ENCODE measurements at regions not wholly inside any gene's neighbourhood (a gene's known extent, or its start where the extent isn't known, plus 50 kb on each side); places are given as distances from the start of the nearest gene placed in this dataset.

DNA sequence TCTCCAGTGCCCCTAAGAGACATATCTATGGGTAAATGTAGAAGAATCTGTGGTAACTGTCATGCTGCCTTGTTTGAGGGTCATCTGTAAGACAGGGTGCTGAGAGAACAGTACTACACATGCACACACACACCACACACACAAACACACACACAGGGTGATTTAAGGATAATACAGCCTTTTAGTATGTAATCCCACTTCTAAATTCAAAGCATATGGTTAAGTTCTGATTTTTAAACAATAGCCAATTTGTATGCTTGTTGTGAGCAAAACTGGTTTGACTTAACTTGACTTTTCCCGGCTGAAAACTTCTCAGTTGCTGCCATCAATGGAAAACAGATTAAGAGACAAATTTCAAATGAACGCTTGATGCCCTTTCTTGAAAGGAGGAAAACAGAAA lies 241.8 kb downstream of the ADGRG6 start:
- Histone ChIP-seq H3K9me3 (no peaks in the 10 kb centered on the region), H3K4me1 (ENCODE audit: control insufficient read depth in 1 of 2, insufficient read depth in 2 of 2, low read depth in 1 of 2, low read length in 1 of 2) (no peaks in the 10 kb centered on the region), H3K27ac (ENCODE audit: low read depth in 2 of 2, low read length in 1 of 2) (no peak overlapping the region), H2AFZ (ENCODE audit: low read depth) (no peak overlapping the region), H4K20me1 (ENCODE audit: insufficient read depth) (no peaks in the 10 kb centered on the region), H3K4me2 (no peak overlapping the region), H3K4me3 (ENCODE audit: low read depth in 2 of 2, low read length in 1 of 2) (no peak overlapping the region), H3K79me2 (ENCODE audit: insufficient read depth) (no peaks in the 10 kb centered on the region), H3K9me2 (no peaks in the 10 kb centered on the region), H3K36me3 (replicated peaks in 1 of 2; ENCODE audit: control insufficient read depth in 1 of 2, insufficient read depth in 2 of 2, low read length in 1 of 2) (no peaks in the 10 kb centered on the region), H3F3A (replicated peaks; ENCODE audit: insufficient read depth) (no peaks in the 10 kb centered on the region), H3K27me3 (ENCODE audit: insufficient read depth) (no peaks in the 10 kb centered on the region), H3K9ac (no peak overlapping the region)
- POLR2A ChIA-PET = no interaction called here
- WGBS (ENCODE audit: low lambda C conversion rate) = 72% methylated on average over 2 of the region's 2 CpGs
- CTCF ChIA-PET = no interaction called here
- TF ChIP-seq, protein P1, sequence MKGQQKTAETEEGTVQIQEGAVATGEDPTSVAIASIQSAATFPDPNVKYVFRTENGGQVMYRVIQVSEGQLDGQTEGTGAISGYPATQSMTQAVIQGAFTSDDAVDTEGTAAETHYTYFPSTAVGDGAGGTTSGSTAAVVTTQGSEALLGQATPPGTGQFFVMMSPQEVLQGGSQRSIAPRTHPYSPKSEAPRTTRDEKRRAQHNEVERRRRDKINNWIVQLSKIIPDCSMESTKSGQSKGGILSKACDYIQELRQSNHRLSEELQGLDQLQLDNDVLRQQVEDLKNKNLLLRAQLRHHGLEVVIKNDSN (IDR thresholded peaks at IDR 0.05; ENCODE audit: borderline replicate concordance, low read depth) = no peak
- TF ChIP-seq RCOR1 (IDR thresholded peaks at IDR 0.05; ENCODE audit: low read length) (no peak), SIN3A (IDR thresholded peaks at IDR 0.05; ENCODE audit: borderline replicate concordance, low read depth, low read length) (no peak), CHD2 (IDR thresholded peaks at IDR 0.05; ENCODE audit: low read length, partially characterized antibody) (no peak), MEF2A (IDR thresholded peaks at IDR 0.05; ENCODE audit: borderline replicate concordance, low read depth) (no peak), TCF12 (IDR thresholded peaks at IDR 0.05) (no peak), RFX5 (IDR thresholded peaks at IDR 0.05; ENCODE audit: low read length) (no peak), YY1 (IDR thresholded peaks at IDR 0.05; ENCODE audit: low read depth) (no peak), RXRA (IDR thresholded peaks at IDR 0.05; ENCODE audit: borderline replicate concordance, low read depth) (no peak)
- TF ChIP-seq, protein P2, sequence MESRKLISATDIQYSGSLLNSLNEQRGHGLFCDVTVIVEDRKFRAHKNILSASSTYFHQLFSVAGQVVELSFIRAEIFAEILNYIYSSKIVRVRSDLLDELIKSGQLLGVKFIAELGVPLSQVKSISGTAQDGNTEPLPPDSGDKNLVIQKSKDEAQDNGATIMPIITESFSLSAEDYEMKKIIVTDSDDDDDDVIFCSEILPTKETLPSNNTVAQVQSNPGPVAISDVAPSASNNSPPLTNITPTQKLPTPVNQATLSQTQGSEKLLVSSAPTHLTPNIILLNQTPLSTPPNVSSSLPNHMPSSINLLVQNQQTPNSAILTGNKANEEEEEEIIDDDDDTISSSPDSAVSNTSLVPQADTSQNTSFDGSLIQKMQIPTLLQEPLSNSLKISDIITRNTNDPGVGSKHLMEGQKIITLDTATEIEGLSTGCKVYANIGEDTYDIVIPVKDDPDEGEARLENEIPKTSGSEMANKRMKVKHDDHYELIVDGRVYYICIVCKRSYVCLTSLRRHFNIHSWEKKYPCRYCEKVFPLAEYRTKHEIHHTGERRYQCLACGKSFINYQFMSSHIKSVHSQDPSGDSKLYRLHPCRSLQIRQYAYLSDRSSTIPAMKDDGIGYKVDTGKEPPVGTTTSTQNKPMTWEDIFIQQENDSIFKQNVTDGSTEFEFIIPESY (IDR thresholded peaks at IDR 0.05; ENCODE audit: borderline replicate concordance, low read depth) = no peak
- no peak for DNase-seq

GRCh38 chr6:142544199-142544838 lies 242.5 kb downstream of the ADGRG6 start:
- ChIA-PET POLR2A (no interaction called here), CTCF (interaction anchor here (2.1 kb wide), 1 partner anchor 70 kb away, joined by 5 read pairs; no protein-coding TSS in a partner anchor)
- H3K4me1 ChIP-seq (ENCODE audit: control insufficient read depth in 1 of 2, insufficient read depth in 2 of 2, low read depth in 1 of 2, low read length in 1 of 2) = no peaks in the 10 kb centered on the region
- no peaks in the 10 kb centered on the region for H4K20me1 ChIP-seq (ENCODE audit: insufficient read depth)
- no peak for DNase-seq
- no peak overlapping the region for H3K9ac ChIP-seq
- no peaks in the 10 kb centered on the region for H3F3A ChIP-seq (replicated peaks; ENCODE audit: insufficient read depth)
- no peak overlapping the region for H3K4me2 ChIP-seq
- no peak overlapping the region for H3K4me3 ChIP-seq (ENCODE audit: low read depth in 2 of 2, low read length in 1 of 2)
- H3K9me3 ChIP-seq = no peaks in the 10 kb centered on the region
- no peaks in the 10 kb centered on the region for H3K9me2 ChIP-seq
- no peaks in the 10 kb centered on the region for H3K79me2 ChIP-seq (ENCODE audit: insufficient read depth)
- H2AFZ ChIP-seq (ENCODE audit: low read depth) = no peak overlapping the region
- no peak overlapping the region for H3K27ac ChIP-seq (ENCODE audit: low read depth in 2 of 2, low read length in 1 of 2)
- no peaks in the 10 kb centered on the region for H3K27me3 ChIP-seq (ENCODE audit: insufficient read depth)
- H3K36me3 ChIP-seq (replicated peaks in 1 of 2; ENCODE audit: control insufficient read depth in 1 of 2, insufficient read depth in 2 of 2, low read length in 1 of 2) = no peaks in the 10 kb centered on the region
- TF ChIP-seq SMC3 (IDR thresholded peaks at IDR 0.05; ENCODE audit: low read depth, low read length) = no peak
- TF ChIP-seq RAD21 (IDR thresholded peaks at IDR 0.05; ENCODE audit: low read length) = no peak
- TF ChIP-seq, protein P2 (IDR thresholded peaks at IDR 0.05; ENCODE audit: borderline replicate concordance, low read depth) = no peak
- TF ChIP-seq FOSL2 (IDR thresholded peaks at IDR 0.05; ENCODE audit: borderline replicate concordance, low read depth) = no peak
- TF ChIP-seq SIN3A (IDR thresholded peaks at IDR 0.05; ENCODE audit: borderline replicate concordance, low read depth, low read length) = no peak
- no peak for TF ChIP-seq GABPA (IDR thresholded peaks at IDR 0.05; ENCODE audit: low read depth)
- TF ChIP-seq RXRA (IDR thresholded peaks at IDR 0.05; ENCODE audit: borderline replicate concordance, low read depth) = no peak
- TF ChIP-seq FOXM1 (IDR thresholded peaks at IDR 0.05; ENCODE audit: low read depth) = no peak
- TF ChIP-seq RCOR1 (IDR thresholded peaks at IDR 0.05; ENCODE audit: low read length) = no peak
- TF ChIP-seq NFIC (IDR thresholded peaks at IDR 0.05; ENCODE audit: borderline replicate concordance) = no peak
- no peak for TF ChIP-seq JUND (IDR thresholded peaks at IDR 0.05)
- no peak for TF ChIP-seq MAX (IDR thresholded peaks at IDR 0.05; ENCODE audit: low read depth)
- no peak for TF ChIP-seq MEF2A (IDR thresholded peaks at IDR 0.05; ENCODE audit: borderline replicate concordance, low read depth)
- TF ChIP-seq, protein P1 (IDR thresholded peaks at IDR 0.05; ENCODE audit: borderline replicate concordance, low read depth) = no peak
- no peak for TF ChIP-seq POLR2AphosphoS5 (IDR thresholded peaks at IDR 0.05; ENCODE audit: low read depth, low read length)
- no peak for TF ChIP-seq CTCF (IDR thresholded peaks at IDR 0.05)
- TF ChIP-seq NRF1 (IDR thresholded peaks at IDR 0.05; ENCODE audit: low read depth, low read length) = no peak

Data from SK-N-SH (cell line).